AG09309 (cell line): ENCODE measurements at regions not wholly inside any gene's neighbourhood (a gene's known extent, or its start where the extent isn't known, plus 50 kb on each side); places are given as distances from the start of the nearest gene placed in this dataset.

Experiments used
- DNase-seq: peaks from one replicate; pipeline ENCODE4 v3.0.0-alpha.2; 2010; ENCODE audit warnings: low read depth
- H3K4me3 ChIP-seq: 2 replicates; pipeline ENCODE4 v1.5.1; 2011; ENCODE audit warnings: mild to moderate bottlenecking, low read depth, low read length, moderate library complexity; ENCODE audit not compliant: control insufficient read depth
- TF ChIP-seq, protein P1 (sequence below): IDR thresholded peaks from 2 replicates; pipeline ENCODE4 v1.5.1; 2011; ENCODE audit warnings: mild to moderate bottlenecking, low read depth, low read length, inconsistent platforms; ENCODE audit not compliant: insufficient read depth, control insufficient read depth; ENCODE audit errors: missing control alignments

DNA sequence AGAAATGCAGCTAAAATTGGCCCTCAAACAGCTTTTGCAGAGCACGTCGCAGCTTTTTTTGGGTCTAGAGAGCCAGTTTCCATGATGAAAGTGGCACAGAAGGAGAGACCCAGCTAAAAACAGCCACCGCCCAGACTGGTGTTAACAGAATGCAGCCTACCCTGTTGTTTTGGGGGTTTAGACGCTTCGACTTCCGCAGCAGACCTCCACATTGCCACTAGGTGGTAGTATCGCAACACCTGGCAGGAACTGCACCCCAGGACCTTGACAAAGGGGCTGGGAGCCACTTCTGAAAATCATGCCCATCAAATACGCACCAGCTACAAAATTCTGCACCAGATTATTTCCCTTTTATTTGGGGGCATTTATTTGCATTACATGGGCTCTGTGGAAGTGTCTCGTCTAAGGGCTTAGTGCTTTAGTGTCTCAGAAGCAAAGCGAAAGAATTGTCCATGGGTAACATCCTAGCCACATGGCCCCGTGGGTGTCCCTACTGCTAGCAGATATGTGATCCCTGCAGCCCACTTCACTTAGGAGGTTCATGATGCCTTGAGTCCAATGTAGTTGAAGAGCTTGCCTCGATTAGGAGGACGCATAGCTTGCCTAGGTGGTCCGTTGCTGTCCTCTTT lies 167.1 kb downstream of the HAPSTR1 start:
- H3K4me3 ChIP-seq, result no peak overlapping the region
- DNase-seq, result no peak

GRCh38 chr16:9259914-9260608 lies 168.6 kb downstream of the HAPSTR1 start:
- TF ChIP-seq, protein P1, sequence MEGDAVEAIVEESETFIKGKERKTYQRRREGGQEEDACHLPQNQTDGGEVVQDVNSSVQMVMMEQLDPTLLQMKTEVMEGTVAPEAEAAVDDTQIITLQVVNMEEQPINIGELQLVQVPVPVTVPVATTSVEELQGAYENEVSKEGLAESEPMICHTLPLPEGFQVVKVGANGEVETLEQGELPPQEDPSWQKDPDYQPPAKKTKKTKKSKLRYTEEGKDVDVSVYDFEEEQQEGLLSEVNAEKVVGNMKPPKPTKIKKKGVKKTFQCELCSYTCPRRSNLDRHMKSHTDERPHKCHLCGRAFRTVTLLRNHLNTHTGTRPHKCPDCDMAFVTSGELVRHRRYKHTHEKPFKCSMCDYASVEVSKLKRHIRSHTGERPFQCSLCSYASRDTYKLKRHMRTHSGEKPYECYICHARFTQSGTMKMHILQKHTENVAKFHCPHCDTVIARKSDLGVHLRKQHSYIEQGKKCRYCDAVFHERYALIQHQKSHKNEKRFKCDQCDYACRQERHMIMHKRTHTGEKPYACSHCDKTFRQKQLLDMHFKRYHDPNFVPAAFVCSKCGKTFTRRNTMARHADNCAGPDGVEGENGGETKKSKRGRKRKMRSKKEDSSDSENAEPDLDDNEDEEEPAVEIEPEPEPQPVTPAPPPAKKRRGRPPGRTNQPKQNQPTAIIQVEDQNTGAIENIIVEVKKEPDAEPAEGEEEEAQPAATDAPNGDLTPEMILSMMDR, result no peak
- DNase-seq, result no peak

More for the DNA sequence above, 167.1 kb downstream of the HAPSTR1 start:
- TF ChIP-seq, protein P1, result peak; percentile 71

DNA sequence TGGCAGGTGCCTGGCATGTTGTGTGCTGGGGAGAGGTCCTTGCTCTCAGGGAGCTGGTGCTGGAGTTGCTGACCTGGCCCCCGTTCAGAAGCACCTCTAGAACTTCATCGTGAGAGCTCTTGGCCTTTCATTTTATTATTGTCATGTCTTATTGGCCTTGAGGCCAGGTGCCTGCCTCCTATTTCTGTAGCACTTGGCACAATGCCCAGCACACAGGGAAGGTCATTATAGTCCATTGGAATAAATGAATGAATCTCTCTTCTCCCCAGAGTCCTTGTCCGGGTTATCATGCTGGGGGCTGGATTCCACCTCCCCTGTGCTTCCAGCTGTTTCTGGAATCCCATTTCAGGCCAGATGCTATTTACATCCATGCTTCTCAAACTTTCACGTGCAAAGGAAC lies 169.2 kb downstream of the HAPSTR1 start:
- no peak for DNase-seq
- H3K4me3 ChIP-seq, result no peak overlapping the region
- TF ChIP-seq, protein P1, result no peak

More at GRCh38 chr16:9259914-9260608, 168.6 kb downstream of the HAPSTR1 start:
- no peak overlapping the region for H3K4me3 ChIP-seq

DNA sequence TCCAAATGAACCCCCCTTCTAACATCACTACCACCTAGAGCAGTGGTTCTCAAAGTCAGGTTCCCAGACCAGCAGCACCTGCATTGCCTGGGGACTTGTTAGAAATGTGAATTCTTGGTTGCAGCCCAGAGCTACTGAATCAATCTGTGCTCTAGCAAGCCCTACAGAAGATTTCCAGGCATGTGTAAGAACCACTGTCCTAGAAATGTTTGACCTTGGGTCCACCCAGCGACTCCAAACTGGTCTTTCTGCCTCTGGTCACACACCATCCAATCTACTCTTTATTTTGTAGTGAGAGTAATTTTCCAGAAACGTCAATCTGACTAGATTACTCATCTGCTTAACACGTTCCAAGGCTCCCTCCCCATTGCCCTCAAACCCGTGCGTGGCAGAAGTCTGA lies 169.9 kb downstream of the HAPSTR1 start:
- DNase-seq, result no peak
- TF ChIP-seq, protein P1, result no peak
- H3K4me3 ChIP-seq, result no peak overlapping the region

GRCh38 chr16:9262941-9263715 lies 171.7 kb downstream of the HAPSTR1 start:
- no peak for DNase-seq
- TF ChIP-seq, protein P1, result no peak
- H3K4me3 ChIP-seq, result no peak overlapping the region

DNA sequence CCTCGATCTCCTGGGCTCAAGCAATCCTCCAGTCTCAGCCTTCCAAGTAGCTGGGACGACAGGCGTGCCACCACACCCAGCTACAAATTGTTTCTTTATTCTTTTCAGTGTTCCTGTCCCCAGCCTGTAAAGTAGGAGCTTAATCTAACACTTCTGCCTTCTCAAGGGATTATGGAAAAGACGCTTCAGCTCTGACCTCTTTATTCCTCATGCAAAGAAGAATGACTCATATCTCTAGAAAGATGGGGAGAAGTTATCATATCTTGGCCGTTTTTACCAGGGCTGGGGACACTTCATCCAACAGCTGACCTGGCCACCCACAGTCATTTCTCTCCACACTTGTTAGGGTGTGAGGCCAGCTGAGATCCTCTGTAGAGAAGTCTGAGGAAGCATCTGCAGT lies 172.6 kb downstream of the HAPSTR1 start:
- DNase-seq, result no peak
- no peak overlapping the region for H3K4me3 ChIP-seq
- TF ChIP-seq, protein P1, result no peak
